HG02798 (cell line): ENCODE measurements at regions not wholly inside any gene's neighbourhood (a gene's known extent, or its start where the extent isn't known, plus 50 kb on each side); places are given as distances from the start of the nearest gene placed in this dataset.

Experiments used
- ATAC-seq: cut with Tn5 transposase; IDR thresholded peaks from one replicate; pipeline ENCODE4 v1.9.1; 2021; ENCODE audit warnings: mild to moderate bottlenecking; ENCODE audit not compliant: unreplicated experiment, poor library complexity

DNA sequence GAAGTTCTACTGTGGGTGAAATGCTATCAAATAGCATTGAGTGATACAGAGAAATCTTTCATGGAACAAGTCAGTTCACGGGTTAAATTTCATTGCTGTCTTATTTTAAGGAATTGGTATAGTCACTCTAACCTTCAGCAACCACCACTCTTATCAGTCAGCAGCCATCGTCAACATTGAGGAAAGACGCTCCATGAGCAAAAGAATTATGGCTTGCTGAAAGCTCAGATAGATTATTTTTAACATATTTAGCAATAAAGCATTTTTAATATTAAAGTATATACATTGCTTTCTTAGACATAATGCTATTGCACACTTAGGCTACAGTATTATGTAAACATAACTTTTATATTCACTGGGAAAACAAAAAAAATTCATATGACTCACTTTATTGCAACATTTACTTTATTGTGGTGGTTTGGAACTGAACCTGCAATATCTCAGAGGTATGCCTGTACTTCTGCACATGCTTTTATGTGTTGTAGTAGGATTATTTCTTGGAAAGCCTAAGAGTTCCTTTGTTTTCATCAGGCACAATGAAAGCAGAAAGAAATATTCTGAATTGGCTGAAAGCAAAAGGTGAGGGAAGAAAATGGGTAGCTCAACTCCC lies 586.7 kb downstream of the GBA3 start:
- no peak for ATAC-seq

DNA sequence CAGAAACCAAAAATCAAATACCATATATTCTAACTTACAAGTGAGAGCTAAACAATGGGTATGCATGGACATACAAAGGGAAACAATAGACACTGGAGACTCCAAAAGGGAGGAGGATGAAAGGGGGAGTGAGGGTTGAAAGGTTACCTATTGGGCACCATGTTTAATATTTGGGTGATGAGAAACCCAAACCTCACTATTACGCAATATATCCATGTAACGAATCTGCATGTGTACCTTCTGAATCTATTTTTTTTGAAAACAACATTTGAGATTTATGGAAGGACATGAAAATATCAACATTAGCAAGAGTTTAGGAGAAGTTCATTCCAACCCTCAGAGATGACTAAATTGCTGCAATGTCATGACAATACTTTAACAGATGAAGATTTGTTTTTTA lies 586.1 kb downstream of the GBA3 start:
- no peak for ATAC-seq

DNA sequence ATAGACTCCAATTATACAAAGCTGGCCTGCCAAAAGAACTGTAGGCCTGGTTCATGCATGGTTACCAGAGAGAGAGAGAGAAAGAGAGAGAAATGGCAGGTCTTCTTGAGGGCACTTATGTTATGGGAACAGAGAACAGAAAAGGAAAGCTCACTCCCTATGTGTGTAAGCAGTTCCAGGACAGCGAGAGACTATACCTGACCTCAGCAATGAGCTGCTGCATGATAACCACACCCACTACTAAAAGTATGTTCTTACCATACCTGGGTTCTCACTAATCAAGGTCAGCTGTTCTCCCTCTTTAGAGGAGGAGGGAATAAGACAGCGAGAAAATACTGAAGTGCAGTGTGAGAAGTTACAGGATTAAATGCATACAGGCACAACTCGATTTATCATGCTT lies 583.3 kb downstream of the GBA3 start:
- no peak for ATAC-seq

DNA sequence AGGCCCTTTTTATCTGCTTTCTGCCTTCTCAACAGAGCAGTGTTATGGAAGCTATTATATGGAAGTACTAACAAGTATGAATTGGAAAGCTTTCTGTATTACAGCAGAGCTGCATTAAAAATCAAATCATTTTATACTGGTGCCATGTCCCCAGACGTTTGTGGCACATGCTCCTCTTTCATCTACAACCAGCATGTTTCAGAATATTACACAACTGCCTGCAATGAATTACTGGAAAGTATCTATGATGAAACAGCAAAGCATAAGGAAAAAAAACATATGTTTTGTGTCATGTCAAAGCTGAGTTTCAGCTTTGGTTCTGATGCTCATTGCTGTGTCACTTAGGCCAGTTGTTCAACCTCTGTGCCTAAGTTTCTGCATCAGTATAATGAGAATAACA lies 576.8 kb downstream of the GBA3 start:
- no peak for ATAC-seq

DNA sequence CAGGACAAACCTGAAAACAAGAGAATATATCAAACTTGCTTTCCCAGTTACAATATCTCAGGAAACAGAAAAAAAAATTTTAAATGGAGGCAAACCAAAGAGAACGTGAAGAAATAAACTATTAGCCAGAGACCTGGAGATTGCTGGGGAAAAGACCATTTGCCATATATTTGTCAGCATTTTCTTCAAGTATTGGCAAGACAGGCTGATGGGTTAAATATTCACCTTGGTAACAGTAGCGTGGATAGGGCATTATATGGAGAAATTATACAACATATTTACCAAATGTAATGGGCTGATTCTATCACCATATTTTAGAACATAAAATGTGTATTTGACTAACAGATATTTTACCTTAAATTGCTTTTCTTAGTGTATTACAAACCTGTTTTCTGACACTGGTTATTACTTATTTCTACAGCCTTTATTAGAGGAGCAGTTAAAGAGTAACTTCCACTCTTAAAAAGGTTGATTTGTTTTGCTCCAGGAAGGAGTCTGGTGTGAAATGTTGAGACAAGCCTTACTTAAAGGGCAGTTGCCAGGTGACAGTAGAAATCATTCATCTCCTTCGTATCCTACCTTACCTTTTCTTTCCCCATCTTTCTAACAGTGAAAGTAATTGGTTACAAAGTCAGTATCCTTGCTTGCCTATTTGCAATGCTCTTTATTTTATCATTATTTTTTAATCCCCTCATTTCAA lies 575.5 kb downstream of the GBA3 start:
- ATAC-seq: no peak

DNA sequence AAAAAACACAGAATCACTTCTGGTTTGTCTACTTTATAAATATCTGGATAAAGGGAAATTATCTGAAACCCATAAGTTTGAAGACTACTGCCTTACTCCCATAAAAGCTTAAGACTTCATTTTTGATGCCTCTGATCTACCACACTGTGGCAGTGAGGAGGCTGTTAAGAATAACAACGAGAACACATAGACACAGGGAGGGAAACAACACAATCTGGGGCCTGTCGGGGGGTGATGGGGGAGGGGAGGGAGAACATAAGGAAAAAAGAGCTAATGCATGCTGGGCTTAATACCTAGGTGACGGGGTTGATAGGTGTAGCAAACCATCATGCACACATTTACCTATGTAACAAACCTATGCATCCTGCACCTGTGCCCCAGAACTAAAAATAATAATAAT lies 573.7 kb downstream of the GBA3 start:
- no peak for ATAC-seq

DNA sequence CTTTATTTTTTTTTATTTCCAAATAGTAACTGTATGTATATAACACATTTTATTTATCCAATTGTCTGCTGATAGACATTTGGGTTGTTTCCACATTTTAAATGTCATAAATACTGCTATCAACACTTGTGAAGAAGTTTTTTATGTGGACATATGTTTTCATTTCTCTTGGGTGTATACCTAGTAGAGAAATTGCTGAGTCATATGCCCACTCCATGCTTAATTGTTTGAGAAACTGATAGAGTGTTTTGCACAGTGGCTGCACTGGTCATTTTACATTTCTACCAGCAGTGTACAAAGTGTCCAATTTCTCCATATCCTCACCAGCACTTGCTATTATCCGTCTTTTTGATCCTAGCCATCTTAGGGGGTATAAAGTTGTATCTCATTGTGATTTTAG lies 567.8 kb downstream of the GBA3 start:
- no peak for ATAC-seq

DNA sequence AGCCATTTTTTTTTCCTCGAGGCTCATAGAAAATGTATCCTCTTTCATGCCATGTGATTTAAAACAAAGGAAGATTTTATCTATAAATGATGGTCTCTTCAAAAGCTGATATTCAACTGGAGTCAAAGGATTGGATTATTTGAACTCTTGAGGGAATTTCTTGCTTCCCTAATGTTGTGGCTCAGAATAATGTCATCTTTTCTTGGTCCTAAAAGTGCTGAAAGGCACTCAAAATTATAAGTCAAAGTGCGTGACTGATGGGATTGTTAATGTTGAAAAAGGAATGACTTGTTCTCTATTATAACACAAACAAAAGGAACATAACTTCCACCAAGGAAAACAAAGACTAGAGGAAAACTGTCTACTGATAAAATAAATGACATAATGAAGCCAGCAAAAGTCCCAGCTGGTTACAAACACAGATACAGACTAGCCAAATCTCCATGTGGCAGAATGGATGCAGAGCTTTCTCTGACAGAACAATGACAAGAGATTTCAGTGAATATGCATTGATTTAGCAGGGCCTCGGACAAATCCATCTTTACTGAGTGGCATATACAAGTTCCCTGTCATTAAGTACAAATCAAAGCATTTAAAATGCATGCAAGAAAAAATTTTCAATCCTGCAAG lies 552.6 kb downstream of the GBA3 start:
- no peak for ATAC-seq

DNA sequence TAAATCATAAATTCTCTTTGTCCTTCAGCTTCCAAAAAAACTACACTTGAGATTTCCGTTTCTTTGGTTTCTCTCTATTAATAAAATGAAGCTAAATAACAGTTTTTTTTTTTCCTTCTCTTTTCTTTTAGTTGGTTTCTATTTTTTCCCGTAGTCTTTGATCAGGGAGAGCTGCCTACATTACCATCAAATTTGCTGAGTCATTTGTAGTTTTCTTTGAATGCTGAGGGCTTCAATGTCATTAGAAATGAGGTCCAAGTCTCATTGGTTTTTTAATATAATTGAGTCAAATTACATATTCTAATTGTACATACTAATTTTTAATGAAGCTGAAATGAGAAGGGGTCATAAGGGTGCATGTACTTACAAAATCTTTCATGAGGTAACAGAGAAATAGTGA lies 550.2 kb downstream of the GBA3 start:
- ATAC-seq: no peak

DNA sequence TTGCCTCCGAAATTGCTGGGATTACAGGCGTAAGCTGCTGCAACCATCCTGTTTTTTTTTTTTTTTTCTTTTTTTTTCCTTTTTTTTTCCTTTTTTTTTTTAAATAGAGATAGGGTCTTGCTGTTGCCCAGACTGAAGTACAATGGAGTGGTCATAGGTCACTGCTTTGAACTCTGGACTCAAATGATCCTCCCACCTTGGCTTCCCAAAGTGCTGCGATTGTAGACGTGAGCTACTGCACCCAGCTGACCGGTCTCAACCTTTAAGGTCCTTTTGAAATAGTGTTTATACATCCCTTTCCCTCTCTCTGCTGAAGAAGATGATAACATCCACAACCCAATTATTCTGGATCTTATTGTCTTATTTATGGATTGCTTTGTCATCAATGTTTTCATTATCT lies 548.7 kb downstream of the GBA3 start:
- no peak for ATAC-seq

DNA sequence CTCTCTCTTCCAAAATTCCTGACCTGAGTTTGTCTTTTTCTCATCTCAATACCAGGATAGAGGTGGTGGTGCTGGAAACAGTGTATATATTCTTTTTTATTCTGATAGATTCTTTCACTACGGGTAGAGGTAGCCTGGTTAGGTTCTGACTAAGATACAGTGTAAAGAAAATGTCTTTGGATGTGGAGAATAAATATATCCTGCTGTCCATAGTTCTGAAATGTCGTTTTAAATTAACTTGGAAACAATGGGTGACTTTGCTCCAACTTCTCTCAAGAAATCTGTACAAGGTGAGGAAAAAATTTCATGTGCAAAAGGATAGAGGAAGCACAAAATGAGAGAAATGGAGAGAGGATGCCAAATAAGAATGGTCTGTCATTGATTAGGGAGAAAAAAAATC lies 546.1 kb downstream of the GBA3 start:
- ATAC-seq: no peak

DNA sequence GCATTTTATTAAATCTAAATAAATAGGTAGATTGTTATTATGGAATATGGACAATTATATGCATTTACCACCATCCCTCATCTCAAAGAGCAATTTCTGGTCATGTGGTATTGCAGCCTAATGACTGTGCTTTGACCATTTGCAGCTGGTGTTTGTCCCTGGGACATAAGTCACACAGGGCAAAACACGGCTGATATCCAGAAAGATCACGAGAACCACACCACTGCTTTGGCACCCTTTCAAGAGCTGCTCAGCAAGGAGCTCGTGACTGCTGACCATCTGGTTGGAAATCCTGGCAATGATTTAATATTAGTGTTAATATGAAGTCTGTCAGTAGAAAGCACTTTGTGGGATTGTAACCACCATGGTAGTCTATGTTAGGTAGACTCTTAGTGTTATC lies 545.0 kb downstream of the GBA3 start:
- no peak for ATAC-seq

DNA sequence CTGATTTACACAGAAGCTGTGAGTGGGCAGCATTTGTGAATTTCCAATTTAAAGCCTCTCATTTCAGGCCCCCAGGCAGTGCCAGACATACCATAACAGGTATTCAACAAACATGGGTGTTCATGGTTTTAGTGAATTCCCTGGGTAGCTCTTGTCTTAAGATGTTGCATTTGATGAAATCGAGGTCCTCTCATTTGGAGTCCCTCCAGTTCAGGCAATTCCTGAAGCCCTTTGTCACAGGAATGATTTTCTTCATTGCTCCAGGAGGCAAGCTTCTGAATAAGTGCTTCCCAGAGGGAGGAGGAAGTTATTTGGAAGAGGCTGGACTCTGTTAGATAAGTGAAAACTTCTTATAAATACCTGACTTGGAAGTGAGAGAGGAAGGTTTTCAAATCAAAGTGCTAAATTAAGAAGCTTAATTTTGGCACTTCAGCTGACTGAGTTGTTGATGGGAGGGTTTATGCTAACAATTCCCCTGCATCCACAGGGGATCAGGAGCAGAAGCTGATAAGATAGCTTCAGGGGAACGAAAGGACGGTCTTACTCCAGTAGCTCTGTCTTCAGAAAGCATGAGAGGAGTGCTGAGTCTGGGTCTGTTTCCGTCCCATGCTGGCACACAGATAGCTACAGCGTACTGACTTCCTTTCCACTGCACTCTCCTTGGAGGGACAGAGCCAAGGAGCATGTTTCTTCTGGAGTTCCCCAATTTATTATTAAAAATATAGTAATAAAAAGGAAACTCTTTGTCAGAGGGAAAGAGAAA lies 543.1 kb downstream of the GBA3 start:
- ATAC-seq: no peak

DNA sequence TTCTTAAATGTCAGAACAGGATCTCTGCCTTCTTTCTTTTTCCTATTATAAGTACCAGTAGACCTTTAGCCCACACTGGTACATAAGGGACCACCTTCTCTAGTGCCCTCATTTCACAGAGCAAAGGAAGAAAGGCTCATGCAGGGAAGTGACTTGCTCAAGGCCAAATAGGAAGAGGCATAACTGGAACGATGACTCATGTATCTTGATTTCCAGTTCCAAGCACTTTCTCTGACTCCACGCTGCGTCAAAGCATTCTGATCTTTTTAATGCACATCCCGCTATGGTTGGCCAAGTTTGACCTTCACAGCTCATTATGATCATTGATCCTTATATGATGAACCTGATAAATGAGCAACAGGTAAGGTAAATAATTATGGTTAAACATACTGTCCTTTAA lies 542.0 kb downstream of the GBA3 start:
- no peak for ATAC-seq

DNA sequence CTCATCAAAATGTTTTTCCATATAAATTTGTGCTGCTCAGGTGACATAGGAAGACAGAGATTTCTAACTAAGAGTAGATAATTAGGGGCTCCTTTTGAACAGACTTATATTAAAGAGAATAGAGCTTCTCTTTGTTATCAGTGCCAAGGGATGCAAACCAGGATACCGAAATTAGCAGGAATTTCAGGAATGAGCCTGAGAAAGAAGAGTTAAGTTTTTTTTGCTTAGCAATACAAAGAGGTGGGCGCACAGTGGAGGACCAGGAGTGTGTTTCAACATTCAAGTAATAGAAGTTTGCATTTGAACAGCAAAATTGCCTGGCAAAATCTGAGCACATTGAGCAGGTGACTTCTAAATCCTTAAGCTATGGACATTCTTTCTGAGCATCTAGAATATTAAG lies 541.3 kb downstream of the GBA3 start:
- no peak for ATAC-seq

DNA sequence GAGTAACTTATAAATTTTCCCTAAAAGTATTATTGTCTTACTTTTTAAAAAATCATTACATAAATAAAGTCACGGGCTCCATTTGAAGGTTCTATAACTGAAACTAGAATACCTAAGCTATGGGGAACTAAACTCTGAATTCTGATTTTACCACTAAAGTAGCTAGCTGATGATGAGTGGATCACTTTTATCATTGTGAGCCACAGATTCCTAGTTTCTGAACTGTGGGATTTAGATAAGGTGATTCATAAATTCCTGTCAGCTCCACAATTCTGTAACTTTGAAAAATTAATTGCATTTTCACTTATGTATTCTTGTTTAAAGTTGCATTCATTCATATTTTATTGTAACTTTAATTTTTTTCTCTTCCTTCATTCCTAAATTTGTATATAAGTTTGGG lies 540.9 kb downstream of the GBA3 start:
- ATAC-seq: no peak

DNA sequence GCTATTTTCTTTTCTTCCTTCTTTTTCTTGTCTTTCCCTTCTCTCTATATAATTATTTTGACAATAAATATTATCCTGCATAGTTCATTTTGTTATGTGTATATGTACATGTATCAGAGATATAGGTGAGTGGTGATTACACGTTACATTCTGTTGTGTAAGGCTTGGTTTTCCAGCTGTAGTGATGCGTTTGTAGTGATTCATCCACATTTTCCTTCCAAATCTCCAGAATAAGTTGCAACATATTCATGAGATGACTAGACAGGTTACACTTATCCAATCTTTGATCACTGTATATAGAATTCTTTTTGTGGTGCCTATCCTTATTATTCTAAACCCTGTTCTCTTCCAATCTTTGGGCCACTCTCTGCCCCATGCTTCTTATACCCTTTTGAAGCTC lies 540.2 kb downstream of the GBA3 start:
- no peak for ATAC-seq

DNA sequence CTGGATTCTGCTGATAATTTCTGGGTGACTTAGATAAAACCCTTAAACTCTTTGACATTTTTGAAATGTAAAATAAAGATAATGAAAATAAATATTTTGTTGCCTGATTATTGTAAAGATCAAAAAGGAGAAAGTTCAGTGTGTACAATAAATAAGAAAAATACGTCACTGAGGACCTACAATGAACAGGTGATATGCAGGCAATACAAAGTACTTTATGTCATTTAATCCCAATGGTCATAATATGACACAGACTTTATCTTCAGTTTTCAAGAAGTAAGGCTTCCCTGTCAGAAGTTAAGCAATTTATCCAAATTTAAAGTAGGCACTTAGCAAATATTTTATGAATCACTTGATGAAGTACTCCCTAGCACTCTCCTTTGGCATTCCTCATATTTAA lies 532.8 kb downstream of the GBA3 start:
- ATAC-seq: no peak

DNA sequence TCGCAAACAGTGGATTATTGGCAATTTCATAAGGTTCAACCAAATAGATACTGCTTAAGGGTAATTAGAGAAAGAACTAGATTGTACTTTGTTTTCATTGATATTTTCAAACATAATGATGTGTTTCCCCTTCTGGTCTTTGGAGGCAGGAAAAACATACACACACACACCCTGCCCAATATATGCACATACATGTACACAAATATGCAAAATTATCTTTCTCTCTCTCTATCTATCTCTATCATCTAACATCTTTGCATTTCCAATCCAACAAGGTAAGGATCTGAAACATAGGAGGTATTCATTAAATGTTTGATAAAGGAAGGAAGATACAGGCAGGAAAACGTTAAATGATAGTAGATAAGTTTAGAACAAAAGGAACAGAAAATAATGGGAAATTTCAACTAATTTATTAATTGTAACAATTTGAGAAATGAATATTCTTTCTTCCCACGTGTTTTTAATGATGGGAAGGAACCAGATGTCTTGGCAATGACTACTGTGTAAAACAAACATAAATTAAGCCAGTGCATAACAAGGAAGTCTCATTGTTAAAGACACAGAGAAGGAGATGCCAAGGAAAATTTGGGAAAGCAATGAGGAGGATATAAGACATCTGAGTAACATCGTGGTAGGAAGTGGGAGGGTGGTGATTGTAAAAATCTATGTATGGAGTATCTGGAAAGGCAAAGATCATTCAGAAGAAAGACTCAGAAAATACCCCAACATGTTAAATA lies 532.1 kb downstream of the GBA3 start:
- no peak for ATAC-seq

DNA sequence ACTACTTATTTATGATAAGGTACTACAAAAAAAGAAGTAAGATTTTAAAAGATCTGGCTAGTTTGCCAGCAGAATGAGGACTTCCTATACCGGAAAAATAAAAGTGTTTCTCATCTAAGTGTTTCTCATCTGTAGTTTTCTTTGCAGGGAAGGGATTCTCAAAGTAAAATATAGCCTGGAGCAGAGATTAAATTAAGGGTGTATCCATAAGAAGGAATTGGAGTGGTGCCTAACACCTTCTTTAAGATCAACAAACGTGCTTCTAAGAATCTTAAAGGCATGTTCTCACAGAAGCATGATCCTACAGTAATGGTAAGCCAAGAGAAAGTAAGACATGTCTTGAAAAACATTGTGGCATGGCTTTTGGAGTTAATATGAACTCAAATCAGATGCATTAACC lies 528.2 kb downstream of the GBA3 start:
- no peak for ATAC-seq
